Chondrocyte (in vitro differentiated cells): ENCODE measurements at regions not wholly inside any gene's neighbourhood (a gene's known extent, or its start where the extent isn't known, plus 50 kb on each side); places are given as distances from the start of the nearest gene placed in this dataset.
"Not testable (repeated sequence)": the region's sequence is repeated elsewhere in the genome, so short reads cannot be mapped to it uniquely, and the experiment has no call there.

ENCODE experiments used
- DNase-seq: peaks from one replicate; pipeline ENCODE4 v3.0.0; 2021; ENCODE audit warnings: mixed read lengths, low spot score
- H3K27ac Mint-ChIP-seq: one replicate; pipeline ENCODE4 v1.8.0; 2021; ENCODE audit warnings: mild to moderate bottlenecking, moderate library complexity, mixed read lengths; ENCODE audit not compliant: unreplicated experiment
- H3K27me3 Mint-ChIP-seq: 2 replicates; pipeline ENCODE4 v1.8.0; 2021; ENCODE audit warnings: low read depth, mixed read lengths
- H3K36me3 Mint-ChIP-seq: 2 replicates; pipeline ENCODE4 v1.8.0; 2021; ENCODE audit warnings: low read depth, mixed read lengths
- H3K4me1 Mint-ChIP-seq: 2 replicates; pipeline ENCODE4 v1.8.0; 2021; ENCODE audit warnings: low read depth, mild to moderate bottlenecking, mixed read lengths
- H3K4me3 Mint-ChIP-seq: one replicate; pipeline ENCODE4 v1.8.0; 2021; ENCODE audit warnings: mild to moderate bottlenecking, moderate library complexity, mixed read lengths; ENCODE audit not compliant: unreplicated experiment
- H3K9me3 Mint-ChIP-seq: 2 replicates; pipeline ENCODE4 v1.8.0; 2021; ENCODE audit warnings: low read depth, mixed read lengths
- CTCF ChIP-seq: fragments of 200-600 bp; sonication (generic); IDR thresholded peaks from 2 replicates; pipeline ENCODE4 v1.5.0; 2021; ENCODE audit warnings: antibody characterized with exemption, mild to moderate bottlenecking, moderate library complexity

DNA sequence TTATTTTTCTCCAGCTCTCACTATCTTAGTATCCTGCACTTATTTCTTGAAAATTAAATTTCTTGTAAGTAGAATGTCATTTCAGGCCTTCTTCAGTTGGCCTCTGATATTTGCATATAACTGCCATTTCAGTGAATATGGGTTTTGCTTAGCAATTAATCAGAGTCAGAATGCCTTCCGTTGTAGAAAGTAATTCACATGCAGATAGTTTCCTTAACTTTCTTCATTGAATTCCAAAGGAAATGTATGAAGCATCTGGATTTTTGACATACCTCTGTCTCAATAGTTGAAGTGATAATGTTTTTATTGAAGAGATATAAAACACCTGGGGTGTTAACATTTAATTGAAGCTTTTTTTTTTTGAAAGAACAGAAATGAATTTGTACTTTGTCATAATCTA, 914.1 kb upstream of the NXPH2 start:
- no peaks in the 10 kb centered on the region for H3K36me3 Mint-ChIP-seq
- peaks cover 10% of the 10 kb centered on the region for H3K27me3 Mint-ChIP-seq
- H3K4me3 Mint-ChIP-seq = no peak overlapping the region
- TF ChIP-seq CTCF = no peak
- H3K27ac Mint-ChIP-seq = no peak overlapping the region
- no peaks in the 10 kb centered on the region for H3K4me1 Mint-ChIP-seq
- DNase-seq = no peak
- H3K9me3 Mint-ChIP-seq = no peaks in the 10 kb centered on the region

DNA sequence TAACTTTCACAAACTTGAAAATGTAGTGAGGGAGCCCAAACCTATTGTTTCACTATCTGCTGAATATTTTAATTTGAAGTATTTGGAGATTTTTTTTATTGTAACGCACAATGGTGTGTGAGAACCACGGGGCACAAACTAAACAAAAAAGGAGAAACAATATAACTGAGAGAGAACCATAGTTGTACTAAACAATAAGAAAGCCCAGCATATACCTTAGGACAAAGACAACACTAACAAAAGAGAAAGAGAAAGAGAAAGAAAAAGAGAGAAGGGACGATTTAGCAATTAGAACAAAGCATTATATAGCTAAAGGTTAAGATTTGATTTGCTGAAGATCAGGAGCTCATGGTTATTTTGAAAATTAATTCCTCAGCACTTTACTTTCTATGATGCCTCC, 906.0 kb upstream of the NXPH2 start:
- Mint-ChIP-seq H3K27me3 (peaks cover 2% of the 10 kb centered on the region), H3K4me1 (no peaks in the 10 kb centered on the region), H3K36me3 (no peaks in the 10 kb centered on the region), H3K4me3 (no peak overlapping the region), H3K27ac (no peak overlapping the region), H3K9me3 (no peaks in the 10 kb centered on the region)
- no peak for TF ChIP-seq CTCF
- no peak for DNase-seq

- DNase-seq = no peak
- H3K27me3 Mint-ChIP-seq = no peaks in the 10 kb centered on the region
- no peak overlapping the region for H3K27ac Mint-ChIP-seq
- H3K4me3 Mint-ChIP-seq = no peak overlapping the region
- no peaks in the 10 kb centered on the region for H3K9me3 Mint-ChIP-seq
- TF ChIP-seq CTCF = no peak
- no peaks in the 10 kb centered on the region for H3K4me1 Mint-ChIP-seq
- H3K36me3 Mint-ChIP-seq = no peaks in the 10 kb centered on the region
These were observed 905.1 kb upstream of the NXPH2 start for GRCh38 chr2:139685090-139685983.

DNA sequence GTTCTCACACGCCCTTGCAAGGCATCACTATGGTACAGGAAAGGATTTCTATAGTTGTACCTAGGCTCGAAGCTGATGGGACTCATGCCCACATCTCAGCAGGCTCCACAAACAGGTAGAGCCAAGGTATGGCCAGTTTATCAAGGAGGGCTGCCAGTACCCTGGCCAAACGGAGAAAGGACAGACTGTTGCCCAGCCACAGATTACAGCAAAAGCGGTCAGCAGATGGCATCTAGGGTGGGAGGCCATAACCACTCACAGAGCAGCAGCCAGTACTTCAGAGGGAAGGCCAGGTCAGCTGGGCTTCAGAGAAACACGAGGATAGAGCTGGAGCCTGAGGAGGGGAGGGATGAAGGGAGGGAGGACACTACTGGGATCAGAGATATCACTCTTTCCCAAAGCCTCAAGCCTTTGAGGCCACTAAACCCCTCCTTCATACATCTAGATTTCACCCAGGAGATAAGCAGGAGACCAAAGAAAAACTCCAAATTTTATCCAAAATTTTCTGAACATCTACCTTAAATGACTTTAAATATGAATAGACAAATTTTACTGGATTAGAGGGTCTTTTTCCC, 904.2 kb upstream of the NXPH2 start:
- Mint-ChIP-seq H3K4me1 (no peaks in the 10 kb centered on the region), H3K27me3 (no peaks in the 10 kb centered on the region), H3K4me3 (no peak overlapping the region), H3K36me3 (no peaks in the 10 kb centered on the region), H3K27ac (no peak overlapping the region), H3K9me3 (no peaks in the 10 kb centered on the region)
- DNase-seq = no peak
- no peak for TF ChIP-seq CTCF

DNA sequence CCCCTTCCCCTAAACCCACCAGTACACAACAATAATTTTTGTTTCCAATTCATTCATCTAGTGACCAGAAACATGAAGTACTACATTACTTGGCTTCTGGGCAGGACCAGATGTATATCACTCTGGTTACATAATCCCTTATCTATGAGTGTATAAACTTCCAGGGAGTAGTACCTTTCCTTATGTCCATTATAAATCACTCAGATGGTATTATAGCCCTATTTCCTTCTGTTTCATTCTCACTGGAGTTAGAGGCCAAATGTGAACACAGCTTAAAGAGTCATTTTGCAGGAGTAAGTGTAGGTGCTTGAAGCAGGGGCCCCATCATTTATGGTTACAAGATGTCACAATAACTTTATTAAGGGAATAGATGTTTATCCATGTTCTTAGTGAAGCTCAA, 894.4 kb upstream of the NXPH2 start:
- TF ChIP-seq CTCF = no peak
- H3K4me3 Mint-ChIP-seq = no peak overlapping the region
- peaks cover 8% of the 10 kb centered on the region for H3K9me3 Mint-ChIP-seq
- H3K27me3 Mint-ChIP-seq = no peaks in the 10 kb centered on the region
- no peaks in the 10 kb centered on the region for H3K4me1 Mint-ChIP-seq
- DNase-seq = no peak
- H3K36me3 Mint-ChIP-seq = no peaks in the 10 kb centered on the region
- H3K27ac Mint-ChIP-seq = no peak overlapping the region

DNA sequence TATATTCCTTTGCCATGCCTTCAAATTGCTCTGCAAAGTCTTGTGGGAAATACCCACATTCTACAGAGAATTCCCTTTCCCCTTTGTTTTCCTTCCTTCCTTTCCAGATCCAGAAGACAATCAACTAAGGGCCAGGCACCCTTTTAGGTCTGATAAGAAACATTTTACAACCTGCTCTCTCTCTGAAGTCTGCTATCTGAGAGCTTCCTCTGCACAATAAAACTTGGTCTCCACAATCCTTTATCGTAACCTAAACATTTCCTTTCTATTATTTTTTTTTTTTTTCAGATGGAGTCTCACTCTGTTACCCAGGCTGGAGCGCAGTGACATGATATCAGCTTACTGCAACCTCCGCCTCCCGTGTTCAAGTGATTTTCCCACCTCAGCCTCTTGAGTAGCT, 893.3 kb upstream of the NXPH2 start:
- not testable (repeated sequence) for DNase-seq, H3K36me3 Mint-ChIP-seq, H3K4me3 Mint-ChIP-seq, H3K9me3 Mint-ChIP-seq, H3K4me1 Mint-ChIP-seq, H3K27ac Mint-ChIP-seq, H3K27me3 Mint-ChIP-seq
